WTC11 (cell line): ENCODE measurements at regions not wholly inside any gene's neighbourhood (a gene's known extent, or its start where the extent isn't known, plus 50 kb on each side); places are given as distances from the start of the nearest gene placed in this dataset.

Source experiments
- ATAC-seq: fragments of 200-7000 bp; cut with Tn5 transposase; 2 replicates; pipeline ENCODE4 v1.10.0; 2021; ENCODE audit warnings: mild to moderate bottlenecking, moderate library complexity
- CTCF ChIA-PET: fragments of 300-600 bp; sonication (Branson Sonifier 250); formaldehyde crosslinking; loops from one replicate; lab custom pipeline; 2021; ENCODE audit warnings: antibody characterized with exemption; lab: Charles Lee
- POLR2A ChIA-PET: fragments of 350-600 bp; sonication (Branson Sonifier 250); formaldehyde crosslinking; loops from one replicate; lab custom pipeline; 2021; ENCODE audit warnings: antibody characterized with exemption; lab: Charles Lee
- DNase-seq: peaks from one replicate; pipeline ENCODE4 v3.0.0; 2021; ENCODE audit warnings: low spot score
- H3K27ac Mint-ChIP-seq: 2 replicates; pipeline ENCODE4 v1.8.0; 2021; ENCODE audit warnings: mixed read lengths
- H3K27me3 Mint-ChIP-seq: 2 replicates; pipeline ENCODE4 v1.8.0; 2021; ENCODE audit warnings: low read depth, mild to moderate bottlenecking, moderate library complexity, mixed read lengths
- H3K36me3 Mint-ChIP-seq: 2 replicates; pipeline ENCODE4 v1.8.0; 2021; ENCODE audit warnings: mixed read lengths
- H3K4me1 Mint-ChIP-seq: 2 replicates; pipeline ENCODE4 v1.8.0; 2022; ENCODE audit warnings: mixed read lengths
- H3K4me3 Mint-ChIP-seq: 2 replicates; pipeline ENCODE4 v1.8.0; 2021; ENCODE audit warnings: mild to moderate bottlenecking, moderate library complexity, mixed read lengths
- H3K9me3 Mint-ChIP-seq: 2 replicates; pipeline ENCODE4 v1.8.0; 2021; ENCODE audit warnings: mixed read lengths
- AR ChIP-seq: fragments of 250-450 bp; sonication (Bioruptor Pico); IDR thresholded peaks from 2 replicates; pipeline ENCODE4 v1.9.0; 2021; ENCODE audit warnings: mild to moderate bottlenecking
- CBFB ChIP-seq: sonication (generic); formaldehyde crosslinking; IDR thresholded peaks from 2 replicates; pipeline ENCODE4 v1.8.1; 2022; ENCODE audit warnings: mild to moderate bottlenecking, low read depth, missing genetic modification reagents
- ELF4 ChIP-seq: sonication (generic); formaldehyde crosslinking; IDR thresholded peaks from 2 replicates; pipeline ENCODE4 v1.8.1; 2022; ENCODE audit warnings: low read depth, mild to moderate bottlenecking, moderate library complexity, missing genetic modification reagents
- MAX ChIP-seq: sonication (generic); formaldehyde crosslinking; IDR thresholded peaks from 2 replicates; pipeline ENCODE4 v1.8.0; 2022; ENCODE audit warnings: mild to moderate bottlenecking, missing genetic modification reagents
- MYBL2 ChIP-seq: sonication (generic); formaldehyde crosslinking; IDR thresholded peaks from 2 replicates; pipeline ENCODE4 v1.8.1; 2023; ENCODE audit warnings: mild to moderate bottlenecking, moderate library complexity, missing genetic modification reagents
- NFYB ChIP-seq: sonication (generic); formaldehyde crosslinking; conservative IDR thresholded peaks from 2 replicates; pipeline ENCODE4 v1.8.0; 2022; ENCODE audit warnings: low read depth, missing genetic modification reagents
- NR2C2 ChIP-seq: sonication (generic); formaldehyde crosslinking; IDR thresholded peaks from 2 replicates; pipeline ENCODE4 v1.8.0; 2022; ENCODE audit warnings: mild to moderate bottlenecking, missing genetic modification reagents
- NR3C1 ChIP-seq: sonication (generic); formaldehyde crosslinking; conservative IDR thresholded peaks from 2 replicates; pipeline ENCODE4 v1.8.1; 2023; ENCODE audit warnings: low read depth, mild to moderate bottlenecking, missing genetic modification reagents
- SMAD3 ChIP-seq: sonication (generic); formaldehyde crosslinking; IDR thresholded peaks from 2 replicates; pipeline ENCODE4 v1.8.0; 2022; ENCODE audit warnings: missing genetic modification reagents, mild to moderate bottlenecking, borderline replicate concordance
- ZBTB21 ChIP-seq: sonication (generic); formaldehyde crosslinking; IDR thresholded peaks from 2 replicates; pipeline ENCODE4 v1.8.1; 2023; ENCODE audit warnings: mild to moderate bottlenecking, missing genetic modification reagents, borderline replicate concordance
- ZNF121 ChIP-seq: sonication (generic); formaldehyde crosslinking; IDR thresholded peaks from 2 replicates; pipeline ENCODE4 v1.8.0; 2023; ENCODE audit warnings: missing genetic modification reagents
- ZNF263 ChIP-seq: sonication (generic); formaldehyde crosslinking; IDR thresholded peaks from 2 replicates; pipeline ENCODE4 v1.8.1; 2022; ENCODE audit warnings: low read depth, mild to moderate bottlenecking, moderate library complexity, missing genetic modification reagents
- ZNF396 ChIP-seq: fragments of 250-450 bp; sonication (Bioruptor Pico); IDR thresholded peaks from 2 replicates; pipeline ENCODE4 v1.8.0; 2021; ENCODE audit warnings: mild to moderate bottlenecking, moderate library complexity, borderline replicate concordance
- ZNF416 ChIP-seq: fragments of 250-450 bp; sonication (Bioruptor Pico); IDR thresholded peaks from 2 replicates; pipeline ENCODE4 v1.9.0; 2021; ENCODE audit warnings: mild to moderate bottlenecking, inconsistent platforms
- TF ChIP-seq, protein P1 (sequence below): fragments of 250-450 bp; sonication (Bioruptor Pico); IDR thresholded peaks from 2 replicates; pipeline ENCODE4 v1.9.0; 2021; ENCODE audit warnings: moderate library complexity, mild to moderate bottlenecking, inconsistent platforms, borderline replicate concordance
- TF ChIP-seq, protein P2 (sequence below): fragments of 250-450 bp; sonication (Bioruptor Pico); IDR thresholded peaks from 2 replicates; pipeline ENCODE4 v1.9.0; 2021; ENCODE audit warnings: mild to moderate bottlenecking, borderline replicate concordance
- TF ChIP-seq, protein P3 (sequence below): sonication (generic); formaldehyde crosslinking; IDR thresholded peaks from 2 replicates; pipeline ENCODE4 v1.8.0; 2023; ENCODE audit warnings: missing genetic modification reagents, mild to moderate bottlenecking, borderline replicate concordance

- Mint-ChIP-seq H3K27me3 (peaks cover 12% of the 10 kb centered on the region), H3K36me3 (peaks cover 73% of the 10 kb centered on the region)
- CTCF ChIA-PET = no interaction called here
Measured at GRCh38 chr16:6827267-6827666, 505.4 kb upstream of the RBFOX1 start.

GRCh38 chr16:6822041-6822440, 510.6 kb upstream of the RBFOX1 start:
- CTCF ChIA-PET = no interaction called here
- peaks cover 78% of the 10 kb centered on the region for H3K9me3 Mint-ChIP-seq

More at GRCh38 chr16:6827267-6827666, 505.4 kb upstream of the RBFOX1 start:
- Mint-ChIP-seq H3K9me3 (peaks cover 80% of the 10 kb centered on the region), H3K4me1 (no peaks in the 10 kb centered on the region), H3K27ac (no peak overlapping the region), H3K4me3 (no peak overlapping the region)
- POLR2A ChIA-PET = no interaction called here
- ATAC-seq (no peak), DNase-seq (no peak)
- TF ChIP-seq NFYB (CRISPR knock-in tag) = no peak
- TF ChIP-seq AR (CRISPR knock-in tag) = no peak
- TF ChIP-seq ELF4 (CRISPR knock-in tag) = no peak

More at GRCh38 chr16:6822041-6822440, 510.6 kb upstream of the RBFOX1 start:
- POLR2A ChIA-PET = no interaction called here
- H3K27me3 Mint-ChIP-seq = peaks cover 20% of the 10 kb centered on the region
- peaks cover 75% of the 10 kb centered on the region for H3K36me3 Mint-ChIP-seq
- no peak for DNase-seq
- ATAC-seq = no peak
- H3K27ac Mint-ChIP-seq = no peak overlapping the region
- no peak overlapping the region for H3K4me3 Mint-ChIP-seq
- TF ChIP-seq, protein P1, sequence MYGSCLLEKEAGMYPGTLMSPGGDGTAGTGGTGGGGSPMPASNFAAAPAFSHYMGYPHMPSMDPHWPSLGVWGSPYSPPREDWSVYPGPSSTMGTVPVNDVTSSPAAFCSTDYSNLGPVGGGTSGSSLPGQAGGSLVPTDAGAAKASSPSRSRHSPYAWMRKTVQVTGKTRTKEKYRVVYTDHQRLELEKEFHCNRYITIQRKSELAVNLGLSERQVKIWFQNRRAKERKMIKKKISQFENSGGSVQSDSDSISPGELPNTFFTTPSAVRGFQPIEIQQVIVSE = no peak
- TF ChIP-seq NR2C2 (CRISPR knock-in tag) (no peak), ZNF121 (CRISPR knock-in tag) (no peak), ZNF416 (no peak), ZNF396 (no peak), NR3C1 (CRISPR knock-in tag) (no peak), MAX (CRISPR knock-in tag) (no peak), CBFB (no peak), ZNF263 (CRISPR knock-in tag) (no peak), ZBTB21 (no peak), SMAD3 (CRISPR knock-in tag) (no peak), MYBL2 (CRISPR knock-in tag) (no peak)
- TF ChIP-seq, protein P2, sequence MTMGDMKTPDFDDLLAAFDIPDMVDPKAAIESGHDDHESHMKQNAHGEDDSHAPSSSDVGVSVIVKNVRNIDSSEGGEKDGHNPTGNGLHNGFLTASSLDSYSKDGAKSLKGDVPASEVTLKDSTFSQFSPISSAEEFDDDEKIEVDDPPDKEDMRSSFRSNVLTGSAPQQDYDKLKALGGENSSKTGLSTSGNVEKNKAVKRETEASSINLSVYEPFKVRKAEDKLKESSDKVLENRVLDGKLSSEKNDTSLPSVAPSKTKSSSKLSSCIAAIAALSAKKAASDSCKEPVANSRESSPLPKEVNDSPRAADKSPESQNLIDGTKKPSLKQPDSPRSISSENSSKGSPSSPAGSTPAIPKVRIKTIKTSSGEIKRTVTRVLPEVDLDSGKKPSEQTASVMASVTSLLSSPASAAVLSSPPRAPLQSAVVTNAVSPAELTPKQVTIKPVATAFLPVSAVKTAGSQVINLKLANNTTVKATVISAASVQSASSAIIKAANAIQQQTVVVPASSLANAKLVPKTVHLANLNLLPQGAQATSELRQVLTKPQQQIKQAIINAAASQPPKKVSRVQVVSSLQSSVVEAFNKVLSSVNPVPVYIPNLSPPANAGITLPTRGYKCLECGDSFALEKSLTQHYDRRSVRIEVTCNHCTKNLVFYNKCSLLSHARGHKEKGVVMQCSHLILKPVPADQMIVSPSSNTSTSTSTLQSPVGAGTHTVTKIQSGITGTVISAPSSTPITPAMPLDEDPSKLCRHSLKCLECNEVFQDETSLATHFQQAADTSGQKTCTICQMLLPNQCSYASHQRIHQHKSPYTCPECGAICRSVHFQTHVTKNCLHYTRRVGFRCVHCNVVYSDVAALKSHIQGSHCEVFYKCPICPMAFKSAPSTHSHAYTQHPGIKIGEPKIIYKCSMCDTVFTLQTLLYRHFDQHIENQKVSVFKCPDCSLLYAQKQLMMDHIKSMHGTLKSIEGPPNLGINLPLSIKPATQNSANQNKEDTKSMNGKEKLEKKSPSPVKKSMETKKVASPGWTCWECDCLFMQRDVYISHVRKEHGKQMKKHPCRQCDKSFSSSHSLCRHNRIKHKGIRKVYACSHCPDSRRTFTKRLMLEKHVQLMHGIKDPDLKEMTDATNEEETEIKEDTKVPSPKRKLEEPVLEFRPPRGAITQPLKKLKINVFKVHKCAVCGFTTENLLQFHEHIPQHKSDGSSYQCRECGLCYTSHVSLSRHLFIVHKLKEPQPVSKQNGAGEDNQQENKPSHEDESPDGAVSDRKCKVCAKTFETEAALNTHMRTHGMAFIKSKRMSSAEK = no peak
- TF ChIP-seq, protein P3, sequence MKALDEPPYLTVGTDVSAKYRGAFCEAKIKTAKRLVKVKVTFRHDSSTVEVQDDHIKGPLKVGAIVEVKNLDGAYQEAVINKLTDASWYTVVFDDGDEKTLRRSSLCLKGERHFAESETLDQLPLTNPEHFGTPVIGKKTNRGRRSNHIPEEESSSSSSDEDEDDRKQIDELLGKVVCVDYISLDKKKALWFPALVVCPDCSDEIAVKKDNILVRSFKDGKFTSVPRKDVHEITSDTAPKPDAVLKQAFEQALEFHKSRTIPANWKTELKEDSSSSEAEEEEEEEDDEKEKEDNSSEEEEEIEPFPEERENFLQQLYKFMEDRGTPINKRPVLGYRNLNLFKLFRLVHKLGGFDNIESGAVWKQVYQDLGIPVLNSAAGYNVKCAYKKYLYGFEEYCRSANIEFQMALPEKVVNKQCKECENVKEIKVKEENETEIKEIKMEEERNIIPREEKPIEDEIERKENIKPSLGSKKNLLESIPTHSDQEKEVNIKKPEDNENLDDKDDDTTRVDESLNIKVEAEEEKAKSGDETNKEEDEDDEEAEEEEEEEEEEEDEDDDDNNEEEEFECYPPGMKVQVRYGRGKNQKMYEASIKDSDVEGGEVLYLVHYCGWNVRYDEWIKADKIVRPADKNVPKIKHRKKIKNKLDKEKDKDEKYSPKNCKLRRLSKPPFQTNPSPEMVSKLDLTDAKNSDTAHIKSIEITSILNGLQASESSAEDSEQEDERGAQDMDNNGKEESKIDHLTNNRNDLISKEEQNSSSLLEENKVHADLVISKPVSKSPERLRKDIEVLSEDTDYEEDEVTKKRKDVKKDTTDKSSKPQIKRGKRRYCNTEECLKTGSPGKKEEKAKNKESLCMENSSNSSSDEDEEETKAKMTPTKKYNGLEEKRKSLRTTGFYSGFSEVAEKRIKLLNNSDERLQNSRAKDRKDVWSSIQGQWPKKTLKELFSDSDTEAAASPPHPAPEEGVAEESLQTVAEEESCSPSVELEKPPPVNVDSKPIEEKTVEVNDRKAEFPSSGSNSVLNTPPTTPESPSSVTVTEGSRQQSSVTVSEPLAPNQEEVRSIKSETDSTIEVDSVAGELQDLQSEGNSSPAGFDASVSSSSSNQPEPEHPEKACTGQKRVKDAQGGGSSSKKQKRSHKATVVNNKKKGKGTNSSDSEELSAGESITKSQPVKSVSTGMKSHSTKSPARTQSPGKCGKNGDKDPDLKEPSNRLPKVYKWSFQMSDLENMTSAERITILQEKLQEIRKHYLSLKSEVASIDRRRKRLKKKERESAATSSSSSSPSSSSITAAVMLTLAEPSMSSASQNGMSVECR (CRISPR knock-in tag) = no peak
- no peaks in the 10 kb centered on the region for H3K4me1 Mint-ChIP-seq
